ENCODE measurements at regions not wholly inside any gene's neighbourhood (a gene's known extent, or its start where the extent isn't known, plus 50 kb on each side); places are given as distances from the start of the nearest gene placed in this dataset.
"Not testable (repeated sequence)": the region's sequence is repeated elsewhere in the genome, so short reads cannot be mapped to it uniquely, and the experiment has no call there.

- no peaks in the 10 kb centered on the region for H3K27me3 ChIP-seq (ENCODE audit: low read length)
- no peak overlapping the region for H3K4me2 ChIP-seq (ENCODE audit: low read depth, low read length, poor library complexity, severe bottlenecking)
- H3K9me3 ChIP-seq (ENCODE audit: low read length), result no peaks in the 10 kb centered on the region
- no peaks in the 10 kb centered on the region for H3K9me2 ChIP-seq (replicated peaks; ENCODE audit: insufficient read depth, low read length)
- no peaks in the 10 kb centered on the region for H3K36me3 ChIP-seq (ENCODE audit: insufficient read depth, low read length)
- no peak overlapping the region for H3K4me3 ChIP-seq (ENCODE audit: low read length)
- H3K4me1 ChIP-seq (ENCODE audit: low read length), result no peaks in the 10 kb centered on the region
- H3K79me2 ChIP-seq (ENCODE audit: low read length), result no peaks in the 10 kb centered on the region
- no peak overlapping the region for H3K9ac ChIP-seq (ENCODE audit: low read length)
- no peak for DNase-seq
- no peaks in the 10 kb centered on the region for H4K20me1 ChIP-seq (ENCODE audit: insufficient read depth, low read depth, low read length)
- no peak overlapping the region for H2AFZ ChIP-seq (ENCODE audit: low read length)
- no peak overlapping the region for H3K27ac ChIP-seq (ENCODE audit: low read length)
These were observed 85.3 kb upstream of the DLX6 start for GRCh38 chr7:96920064-96920463.

- Histone ChIP-seq H3K4me2 (ENCODE audit: low read depth, low read length, poor library complexity, severe bottlenecking) (no peak overlapping the region), H2AFZ (ENCODE audit: low read length) (no peak overlapping the region), H3K9me3 (ENCODE audit: low read length) (no peaks in the 10 kb centered on the region), H3K9ac (ENCODE audit: low read length) (no peak overlapping the region), H3K9me2 (replicated peaks; ENCODE audit: insufficient read depth, low read length) (no peaks in the 10 kb centered on the region), H4K20me1 (ENCODE audit: insufficient read depth, low read depth, low read length) (no peaks in the 10 kb centered on the region), H3K4me1 (ENCODE audit: low read length) (no peaks in the 10 kb centered on the region), H3K79me2 (ENCODE audit: low read length) (no peaks in the 10 kb centered on the region), H3K4me3 (ENCODE audit: low read length) (no peak overlapping the region), H3K27ac (ENCODE audit: low read length) (no peak overlapping the region), H3K36me3 (ENCODE audit: insufficient read depth, low read length) (no peaks in the 10 kb centered on the region), H3K27me3 (ENCODE audit: low read length) (no peaks in the 10 kb centered on the region)
- no peak for DNase-seq
These were observed 84.6 kb upstream of the DLX6 start for GRCh38 chr7:96920713-96921112.

- Histone ChIP-seq H3K4me3 (ENCODE audit: low read length) (no peak overlapping the region), H3K9me3 (ENCODE audit: low read length) (no peaks in the 10 kb centered on the region), H3K4me2 (ENCODE audit: low read depth, low read length, poor library complexity, severe bottlenecking) (no peak overlapping the region), H3K9ac (ENCODE audit: low read length) (no peak overlapping the region), H2AFZ (ENCODE audit: low read length) (no peak overlapping the region), H3K27ac (ENCODE audit: low read length) (no peak overlapping the region), H3K4me1 (ENCODE audit: low read length) (no peaks in the 10 kb centered on the region), H4K20me1 (ENCODE audit: insufficient read depth, low read depth, low read length) (no peaks in the 10 kb centered on the region), H3K9me2 (replicated peaks; ENCODE audit: insufficient read depth, low read length) (no peaks in the 10 kb centered on the region), H3K36me3 (ENCODE audit: insufficient read depth, low read length) (no peaks in the 10 kb centered on the region), H3K27me3 (ENCODE audit: low read length) (no peaks in the 10 kb centered on the region), H3K79me2 (ENCODE audit: low read length) (no peaks in the 10 kb centered on the region)
- no peak for DNase-seq
These were observed 84.1 kb upstream of the DLX6 start for GRCh38 chr7:96921231-96921630.

GRCh38 chr7:96921771-96922170, 83.6 kb upstream of the DLX6 start:
- H3K36me3 ChIP-seq (ENCODE audit: insufficient read depth, low read length), result no peaks in the 10 kb centered on the region
- no peak overlapping the region for H3K4me2 ChIP-seq (ENCODE audit: low read depth, low read length, poor library complexity, severe bottlenecking)
- no peaks in the 10 kb centered on the region for H3K9me3 ChIP-seq (ENCODE audit: low read length)
- H3K9me2 ChIP-seq (replicated peaks; ENCODE audit: insufficient read depth, low read length), result no peaks in the 10 kb centered on the region
- no peaks in the 10 kb centered on the region for H3K27me3 ChIP-seq (ENCODE audit: low read length)
- no peak for DNase-seq
- H3K4me1 ChIP-seq (ENCODE audit: low read length), result no peaks in the 10 kb centered on the region
- H3K9ac ChIP-seq (ENCODE audit: low read length), result no peak overlapping the region
- no peak overlapping the region for H3K4me3 ChIP-seq (ENCODE audit: low read length)
- H4K20me1 ChIP-seq (ENCODE audit: insufficient read depth, low read depth, low read length), result no peaks in the 10 kb centered on the region
- H2AFZ ChIP-seq (ENCODE audit: low read length), result no peak overlapping the region
- no peak overlapping the region for H3K27ac ChIP-seq (ENCODE audit: low read length)
- no peaks in the 10 kb centered on the region for H3K79me2 ChIP-seq (ENCODE audit: low read length)

- H3K9ac ChIP-seq (ENCODE audit: low read length); H3K79me2 ChIP-seq (ENCODE audit: low read length); H3K27ac ChIP-seq (ENCODE audit: low read length); H4K20me1 ChIP-seq (ENCODE audit: insufficient read depth, low read depth, low read length); DNase-seq; H3K4me1 ChIP-seq (ENCODE audit: low read length); H2AFZ ChIP-seq (ENCODE audit: low read length); H3K4me3 ChIP-seq (ENCODE audit: low read length); H3K27me3 ChIP-seq (ENCODE audit: low read length); H3K9me2 ChIP-seq (replicated peaks; ENCODE audit: insufficient read depth, low read length); H3K36me3 ChIP-seq (ENCODE audit: insufficient read depth, low read length); H3K4me2 ChIP-seq (ENCODE audit: low read depth, low read length, poor library complexity, severe bottlenecking); H3K9me3 ChIP-seq (ENCODE audit: low read length): not testable (repeated sequence)
These were observed 82.0 kb upstream of the DLX6 start for GRCh38 chr7:96923345-96923744.

- H3K4me2 ChIP-seq (ENCODE audit: low read depth, low read length, poor library complexity, severe bottlenecking), result no peak overlapping the region
- no peak overlapping the region for H2AFZ ChIP-seq (ENCODE audit: low read length)
- no peak overlapping the region for H3K9ac ChIP-seq (ENCODE audit: low read length)
- no peak overlapping the region for H3K27ac ChIP-seq (ENCODE audit: low read length)
- H3K79me2 ChIP-seq (ENCODE audit: low read length), result no peaks in the 10 kb centered on the region
- H3K9me2 ChIP-seq (replicated peaks; ENCODE audit: insufficient read depth, low read length), result no peaks in the 10 kb centered on the region
- H3K36me3 ChIP-seq (ENCODE audit: insufficient read depth, low read length), result no peaks in the 10 kb centered on the region
- no peaks in the 10 kb centered on the region for H3K4me1 ChIP-seq (ENCODE audit: low read length)
- H3K9me3 ChIP-seq (ENCODE audit: low read length), result no peaks in the 10 kb centered on the region
- H3K27me3 ChIP-seq (ENCODE audit: low read length), result no peaks in the 10 kb centered on the region
- H3K4me3 ChIP-seq (ENCODE audit: low read length), result no peak overlapping the region
- no peak for DNase-seq
- no peaks in the 10 kb centered on the region for H4K20me1 ChIP-seq (ENCODE audit: insufficient read depth, low read depth, low read length)
These were observed 78.2 kb upstream of the DLX6 start for GRCh38 chr7:96927131-96927530.

GRCh38 chr7:96928965-96929364, 76.4 kb upstream of the DLX6 start:
- Histone ChIP-seq H3K4me3 (ENCODE audit: low read length) (no peak overlapping the region), H4K20me1 (ENCODE audit: insufficient read depth, low read depth, low read length) (no peaks in the 10 kb centered on the region), H3K9me2 (replicated peaks; ENCODE audit: insufficient read depth, low read length) (no peaks in the 10 kb centered on the region), H3K27ac (ENCODE audit: low read length) (no peak overlapping the region), H3K27me3 (ENCODE audit: low read length) (no peaks in the 10 kb centered on the region), H3K36me3 (ENCODE audit: insufficient read depth, low read length) (no peaks in the 10 kb centered on the region), H2AFZ (ENCODE audit: low read length) (no peak overlapping the region), H3K4me1 (ENCODE audit: low read length) (no peaks in the 10 kb centered on the region), H3K9ac (ENCODE audit: low read length) (no peak overlapping the region), H3K9me3 (ENCODE audit: low read length) (no peaks in the 10 kb centered on the region), H3K79me2 (ENCODE audit: low read length) (no peaks in the 10 kb centered on the region), H3K4me2 (ENCODE audit: low read depth, low read length, poor library complexity, severe bottlenecking) (no peak overlapping the region)
- DNase-seq, result no peak

- no peaks in the 10 kb centered on the region for H3K27me3 ChIP-seq (ENCODE audit: low read length)
- H3K4me1 ChIP-seq (ENCODE audit: low read length), result no peaks in the 10 kb centered on the region
- H2AFZ ChIP-seq (ENCODE audit: low read length), result no peak overlapping the region
- H3K9me2 ChIP-seq (replicated peaks; ENCODE audit: insufficient read depth, low read length), result no peaks in the 10 kb centered on the region
- H3K36me3 ChIP-seq (ENCODE audit: insufficient read depth, low read length), result no peaks in the 10 kb centered on the region
- no peak overlapping the region for H3K27ac ChIP-seq (ENCODE audit: low read length)
- no peaks in the 10 kb centered on the region for H3K79me2 ChIP-seq (ENCODE audit: low read length)
- H3K9me3 ChIP-seq (ENCODE audit: low read length), result no peaks in the 10 kb centered on the region
- no peaks in the 10 kb centered on the region for H4K20me1 ChIP-seq (ENCODE audit: insufficient read depth, low read depth, low read length)
- no peak overlapping the region for H3K4me2 ChIP-seq (ENCODE audit: low read depth, low read length, poor library complexity, severe bottlenecking)
- H3K9ac ChIP-seq (ENCODE audit: low read length), result no peak overlapping the region
- H3K4me3 ChIP-seq (ENCODE audit: low read length), result no peak overlapping the region
- no peak for DNase-seq
These were observed 73.5 kb upstream of the DLX6 start for GRCh38 chr7:96931891-96932290.

- no peaks in the 10 kb centered on the region for H4K20me1 ChIP-seq (ENCODE audit: insufficient read depth, low read depth, low read length)
- no peak overlapping the region for H3K4me2 ChIP-seq (ENCODE audit: low read depth, low read length, poor library complexity, severe bottlenecking)
- H3K27ac ChIP-seq (ENCODE audit: low read length), result no peak overlapping the region
These were observed 72.2 kb upstream of the DLX6 start for GRCh38 chr7:96933067-96933645.

More at GRCh38 chr7:96933067-96933645, 72.2 kb upstream of the DLX6 start:
- H3K27me3 ChIP-seq (ENCODE audit: low read length), result no peaks in the 10 kb centered on the region
- H3K9ac ChIP-seq (ENCODE audit: low read length), result no peak overlapping the region
- no peaks in the 10 kb centered on the region for H3K4me1 ChIP-seq (ENCODE audit: low read length)
- H3K9me3 ChIP-seq (ENCODE audit: low read length), result no peaks in the 10 kb centered on the region
- no peak overlapping the region for H3K4me3 ChIP-seq (ENCODE audit: low read length)
- H3K79me2 ChIP-seq (ENCODE audit: low read length), result no peaks in the 10 kb centered on the region
- H3K36me3 ChIP-seq (ENCODE audit: insufficient read depth, low read length), result no peaks in the 10 kb centered on the region
- no peak for DNase-seq
- no peak overlapping the region for H2AFZ ChIP-seq (ENCODE audit: low read length)
- H3K9me2 ChIP-seq (replicated peaks; ENCODE audit: insufficient read depth, low read length), result no peaks in the 10 kb centered on the region
